Cardiac fibroblast (primary cell): ENCODE measurements at regions not wholly inside any gene's neighbourhood (a gene's known extent, or its start where the extent isn't known, plus 50 kb on each side); places are given as distances from the start of the nearest gene placed in this dataset.

ENCODE experiments used
- DNase-seq, 2 donors: peaks; one replicate each; pipeline versions ENCODE4 v3.0.0 to v3.0.0-alpha.2; 2010; ENCODE audit warnings: low read depth in 2 of 2
- H3K4me3 ChIP-seq, 2 donors: replicated peaks in 1 of 2; 1 replicate in 1 of 2; 2 replicates in 1 of 2; pipeline ENCODE4 v1.5.1; 2011; ENCODE audit warnings: low read depth in 2 of 2, low read length in 2 of 2, mild to moderate bottlenecking in 2 of 2, moderate library complexity in 1 of 2
- TF ChIP-seq, protein P1 (sequence below): IDR thresholded peaks from one replicate; pipeline ENCODE4 v1.5.1; 2011; ENCODE audit warnings: low read depth, mild to moderate bottlenecking, low read length, inconsistent platforms

DNA sequence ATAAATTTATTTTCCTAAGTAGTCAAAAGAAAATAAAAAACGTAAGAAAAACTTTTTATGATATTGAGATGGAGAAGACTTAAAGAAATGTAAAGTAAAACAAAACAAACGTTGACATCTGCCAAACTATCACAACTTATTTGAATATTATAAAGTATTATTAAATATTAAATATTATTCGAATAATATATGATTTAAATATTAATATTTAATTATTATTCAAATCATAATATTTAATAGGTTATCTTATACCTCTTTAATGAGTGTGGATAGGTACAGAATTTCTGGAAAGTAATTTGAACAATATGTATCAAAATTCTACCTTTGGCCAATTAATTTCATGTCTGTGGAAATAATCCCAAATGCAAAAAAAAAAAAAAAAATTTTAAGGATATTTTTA, 278.7 kb downstream of the RAD51AP2 start:
- H3K4me3 ChIP-seq = no peak overlapping the region
- DNase-seq = no peak
- TF ChIP-seq, protein P1, sequence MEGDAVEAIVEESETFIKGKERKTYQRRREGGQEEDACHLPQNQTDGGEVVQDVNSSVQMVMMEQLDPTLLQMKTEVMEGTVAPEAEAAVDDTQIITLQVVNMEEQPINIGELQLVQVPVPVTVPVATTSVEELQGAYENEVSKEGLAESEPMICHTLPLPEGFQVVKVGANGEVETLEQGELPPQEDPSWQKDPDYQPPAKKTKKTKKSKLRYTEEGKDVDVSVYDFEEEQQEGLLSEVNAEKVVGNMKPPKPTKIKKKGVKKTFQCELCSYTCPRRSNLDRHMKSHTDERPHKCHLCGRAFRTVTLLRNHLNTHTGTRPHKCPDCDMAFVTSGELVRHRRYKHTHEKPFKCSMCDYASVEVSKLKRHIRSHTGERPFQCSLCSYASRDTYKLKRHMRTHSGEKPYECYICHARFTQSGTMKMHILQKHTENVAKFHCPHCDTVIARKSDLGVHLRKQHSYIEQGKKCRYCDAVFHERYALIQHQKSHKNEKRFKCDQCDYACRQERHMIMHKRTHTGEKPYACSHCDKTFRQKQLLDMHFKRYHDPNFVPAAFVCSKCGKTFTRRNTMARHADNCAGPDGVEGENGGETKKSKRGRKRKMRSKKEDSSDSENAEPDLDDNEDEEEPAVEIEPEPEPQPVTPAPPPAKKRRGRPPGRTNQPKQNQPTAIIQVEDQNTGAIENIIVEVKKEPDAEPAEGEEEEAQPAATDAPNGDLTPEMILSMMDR = no peak

DNA sequence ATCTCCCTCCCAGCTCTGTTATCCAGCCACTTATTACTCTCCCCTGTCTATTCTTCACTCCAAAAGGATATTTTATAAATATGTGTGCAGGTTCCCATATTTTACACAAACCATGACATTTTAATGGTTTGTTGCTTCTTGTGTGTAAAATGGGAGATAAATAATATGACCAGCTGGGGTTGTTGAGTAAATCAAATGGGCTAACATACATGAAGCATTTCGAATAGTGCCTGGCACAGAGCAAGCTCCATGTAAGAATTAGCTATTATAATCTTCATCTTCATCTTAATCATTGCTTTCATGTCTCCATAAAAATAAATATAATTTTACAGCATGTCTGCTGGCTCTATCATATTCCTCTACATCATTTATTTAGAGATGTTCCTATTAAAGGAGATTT, 283.1 kb downstream of the RAD51AP2 start:
- TF ChIP-seq, protein P1 = no peak
- H3K4me3 ChIP-seq = no peak overlapping the region
- no peak for DNase-seq

DNA sequence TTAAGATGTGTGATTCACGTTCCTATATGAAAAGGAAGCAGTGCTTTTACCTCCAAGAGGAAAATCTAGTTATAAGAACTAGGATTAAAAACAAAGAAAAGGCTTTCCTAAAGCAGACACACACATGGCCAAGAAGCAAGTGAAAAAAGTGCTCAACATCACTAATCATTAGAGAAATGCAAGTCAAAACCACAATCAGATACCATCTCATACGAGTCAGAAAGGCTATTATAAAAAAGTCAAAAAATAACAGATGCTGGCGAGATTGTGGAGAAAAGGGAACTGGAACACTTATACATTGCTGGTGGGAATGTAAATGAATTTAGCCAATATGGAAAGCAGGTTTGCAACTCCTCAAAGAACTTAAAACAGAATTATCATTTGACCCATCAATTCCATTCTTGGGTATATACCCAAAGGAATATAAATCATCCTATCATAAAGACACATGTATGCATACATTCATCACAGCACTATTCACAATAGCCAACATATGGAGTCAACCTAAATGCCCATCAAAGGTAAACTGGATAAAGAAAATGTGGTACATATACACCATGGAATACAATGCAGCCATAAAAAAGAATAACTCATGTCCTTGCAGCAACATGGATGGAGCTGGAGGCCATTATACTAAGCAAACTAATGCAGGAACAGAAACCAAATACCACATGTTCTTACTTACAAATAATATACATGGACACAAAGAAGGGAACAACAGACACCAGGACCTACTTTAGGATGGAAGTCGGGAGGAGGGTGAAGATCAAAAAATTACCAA, 285.3 kb downstream of the RAD51AP2 start:
- no peak overlapping the region for H3K4me3 ChIP-seq
- TF ChIP-seq, protein P1 = no peak
- no peak for DNase-seq

DNA sequence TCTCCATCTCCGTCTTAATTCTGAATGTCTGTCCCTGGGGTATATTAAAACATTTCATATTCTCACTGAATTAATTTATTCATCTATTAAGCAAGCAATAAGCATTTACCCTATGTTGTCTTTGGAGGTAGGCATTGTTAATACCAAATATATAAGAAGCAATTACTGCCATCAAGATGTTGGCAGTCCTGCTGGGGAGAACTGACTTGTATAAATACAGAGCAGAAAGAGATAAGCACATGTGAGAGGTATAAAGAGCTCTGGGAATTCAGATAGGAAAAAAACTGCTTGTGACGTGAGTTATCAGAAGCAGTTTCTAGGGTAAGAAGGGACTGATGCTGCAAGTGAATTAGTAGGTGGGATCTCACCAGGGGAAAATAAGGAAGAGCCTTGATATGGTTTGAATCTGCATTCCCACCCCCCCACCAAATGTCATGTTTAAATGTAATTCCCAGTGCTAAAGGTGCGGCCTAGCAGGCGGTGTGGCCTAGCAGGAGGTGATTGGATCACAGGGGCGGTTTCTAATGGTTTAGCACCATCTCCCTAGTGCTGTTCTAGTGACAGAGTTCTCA, 286.8 kb downstream of the RAD51AP2 start:
- H3K4me3 ChIP-seq = no peak overlapping the region
- no peak for DNase-seq
- TF ChIP-seq, protein P1 = no peak

DNA sequence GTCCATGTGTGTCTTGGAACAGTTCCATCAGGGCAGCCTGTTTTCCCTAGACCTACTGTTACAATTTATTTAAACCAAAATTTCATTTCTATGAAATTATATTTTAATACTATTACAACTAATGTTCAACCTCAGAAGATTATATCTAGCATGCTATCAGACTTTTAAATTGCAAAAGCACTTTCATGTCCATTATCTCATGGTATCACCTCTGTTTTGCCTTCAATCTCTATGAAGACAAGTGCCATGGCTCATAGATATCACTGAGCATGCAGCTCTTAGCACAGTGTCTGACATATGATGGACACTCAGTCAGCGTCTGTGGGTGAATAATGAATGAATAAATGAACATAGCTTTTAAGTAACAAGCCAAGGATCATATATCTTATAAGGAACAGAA, 288.8 kb downstream of the RAD51AP2 start:
- no peak for DNase-seq
- no peak overlapping the region for H3K4me3 ChIP-seq
- TF ChIP-seq, protein P1 = no peak

DNA sequence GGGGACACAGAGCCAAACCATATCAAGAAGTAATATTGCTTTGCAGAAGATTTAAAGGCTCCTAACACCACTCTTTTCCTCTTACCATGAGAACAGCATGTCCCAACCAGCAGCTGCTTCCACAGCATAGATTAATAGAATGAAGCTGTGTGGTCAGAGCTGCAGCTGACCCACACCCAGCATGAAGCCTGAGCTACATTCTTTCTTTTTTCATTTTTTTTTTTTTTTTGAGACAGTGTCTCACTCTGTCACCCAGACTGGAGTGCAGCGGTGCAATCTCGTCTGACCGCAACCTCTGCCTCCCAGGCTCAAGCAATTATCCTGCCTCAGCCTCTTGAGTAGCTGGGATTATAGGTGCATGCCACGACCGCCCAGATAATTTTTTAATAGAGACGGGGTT, 289.8 kb downstream of the RAD51AP2 start:
- TF ChIP-seq, protein P1 = no peak
- no peak for DNase-seq
- H3K4me3 ChIP-seq = no peak overlapping the region
